Suprapubic skin (tissue), 4 donors: ENCODE measurements at regions not wholly inside any gene's neighbourhood (a gene's known extent, or its start where the extent isn't known, plus 50 kb on each side); places are given as distances from the start of the nearest gene placed in this dataset.

Source experiments
- CTCF ChIP-seq, 2 donors: fragments of 200-600 bp in 1 of 2; fragments of 450-650 bp in 1 of 2; sonication (generic) in 1 of 2; IDR thresholded peaks; one replicate each; pipeline ENCODE4 v1.5.1; 2016 to 2019; ENCODE audit warnings: antibody characterized with exemption in 2 of 2, mild to moderate bottlenecking in 1 of 2, moderate library complexity in 1 of 2
- EP300 ChIP-seq: sonication (generic); formaldehyde crosslinking; IDR thresholded peaks from one replicate; pipeline ENCODE4 v1.6.1; 2017; ENCODE audit warnings: antibody characterized with exemption
- POLR2A ChIP-seq, 2 donors: fragments of 450-650 bp; IDR thresholded peaks; one replicate each; pipeline ENCODE4 v1.6.1; 2017; ENCODE audit warnings: antibody characterized with exemption in 2 of 2, mild to moderate bottlenecking in 2 of 2, moderate library complexity in 2 of 2
- POLR2AphosphoS5 ChIP-seq, 3 donors: sonication (generic); formaldehyde crosslinking; IDR thresholded peaks; one replicate each; pipeline ENCODE4 v1.6.1; 2017; ENCODE audit warnings: antibody characterized with exemption in 3 of 3

- no peak for TF ChIP-seq CTCF (IDR thresholded peaks at IDR 0.05)
- TF ChIP-seq EP300 = no peak
- no peak for TF ChIP-seq POLR2A (IDR thresholded peaks at IDR 0.05)
- TF ChIP-seq POLR2AphosphoS5 (IDR thresholded peaks at IDR 0.05) = no peak
Observed at GRCh38 chr7:19336836-19337383, 191.7 kb upstream of the FERD3L start.
